Kidney tubule cell (primary cell): ENCODE measurements at regions not wholly inside any gene's neighbourhood (a gene's known extent, or its start where the extent isn't known, plus 50 kb on each side); places are given as distances from the start of the nearest gene placed in this dataset.

Source experiments
- DNase-seq: peaks from one replicate; pipeline ENCODE4 v3.0.0-alpha.2; 2018; ENCODE audit warnings: low spot score

- no peak for DNase-seq
Observed at GRCh38 chr10:3412646-3413045, 240.1 kb upstream of the PITRM1 start.

- no peak for DNase-seq
Observed at GRCh38 chr10:3412071-3412582, 239.5 kb upstream of the PITRM1 start.

- no peak for DNase-seq
Observed at GRCh38 chr10:3411044-3411443, 238.5 kb upstream of the PITRM1 start.

- DNase-seq = no peak
Observed at GRCh38 chr10:3409928-3410327, 237.3 kb upstream of the PITRM1 start.

GRCh38 chr10:3408603-3409365 is 236.2 kb upstream of the PITRM1 start:
- peak; percentile 78 for DNase-seq

GRCh38 chr10:3407208-3407607 is 234.6 kb upstream of the PITRM1 start:
- peak; percentile 50 for DNase-seq

GRCh38 chr10:3406556-3406955 is 234.0 kb upstream of the PITRM1 start:
- no peak for DNase-seq

GRCh38 chr10:3404381-3404780 is 231.8 kb upstream of the PITRM1 start:
- DNase-seq = no peak

GRCh38 chr10:3402187-3402751 is 229.7 kb upstream of the PITRM1 start:
- DNase-seq = no peak

- DNase-seq = peak; percentile 77
Observed at GRCh38 chr10:3401491-3401938, 228.9 kb upstream of the PITRM1 start.

GRCh38 chr10:3400348-3400747 is 227.8 kb upstream of the PITRM1 start:
- DNase-seq = peak; percentile 32

- DNase-seq = no peak
Observed at GRCh38 chr10:3399756-3400155, 227.2 kb upstream of the PITRM1 start.

- DNase-seq = peak; percentile 40
Observed at GRCh38 chr10:3398825-3399646, 226.5 kb upstream of the PITRM1 start.

- no peak for DNase-seq
Observed at GRCh38 chr10:3397846-3398245, 225.3 kb upstream of the PITRM1 start.

GRCh38 chr10:3397231-3397630 is 224.6 kb upstream of the PITRM1 start:
- DNase-seq = peak; percentile 90

- no peak for DNase-seq
Observed at GRCh38 chr10:3396116-3396515, 223.5 kb upstream of the PITRM1 start.

GRCh38 chr10:3395458-3395861 is 222.9 kb upstream of the PITRM1 start:
- peak; percentile 76 for DNase-seq

- peak; percentile 74 for DNase-seq
Observed at GRCh38 chr10:3395041-3395440, 222.5 kb upstream of the PITRM1 start.

- peak; percentile 73 for DNase-seq
Observed at GRCh38 chr10:3393958-3394357, 221.4 kb upstream of the PITRM1 start.

- no peak for DNase-seq
Observed at GRCh38 chr10:3391657-3392056, 219.1 kb upstream of the PITRM1 start.

- DNase-seq = no peak
Observed at GRCh38 chr10:3389130-3389529, 216.5 kb upstream of the PITRM1 start.

GRCh38 chr10:3385487-3385886 is 212.9 kb upstream of the PITRM1 start:
- no peak for DNase-seq

- no peak for DNase-seq
Observed at GRCh38 chr10:3382092-3382491, 209.5 kb upstream of the PITRM1 start.
